ACHN (cell line): ENCODE measurements at regions not wholly inside any gene's neighbourhood (a gene's known extent, or its start where the extent isn't known, plus 50 kb on each side); places are given as distances from the start of the nearest gene placed in this dataset.
"Not testable (repeated sequence)": the region's sequence is repeated elsewhere in the genome, so short reads cannot be mapped to it uniquely, and the experiment has no call there.

Experiments
- DNase-seq: peaks from one replicate; pipeline ENCODE4 v3.0.0-alpha.2; 2015
- in situ Hi-C: cut with HindIII; loops from 2 replicates; pipeline ENCODE4 v1.10.0; 2017; ENCODE audit warnings: low sequenced_read_pairs, low pct_ligation_motif_present, low pct_unique_long_range_greater_than_20kb

GRCh38 chr2:89756616-89757015, 1065.1 kb downstream of the RPIA start:
- DNase-seq, in situ Hi-C loops: not testable (repeated sequence)

DNA sequence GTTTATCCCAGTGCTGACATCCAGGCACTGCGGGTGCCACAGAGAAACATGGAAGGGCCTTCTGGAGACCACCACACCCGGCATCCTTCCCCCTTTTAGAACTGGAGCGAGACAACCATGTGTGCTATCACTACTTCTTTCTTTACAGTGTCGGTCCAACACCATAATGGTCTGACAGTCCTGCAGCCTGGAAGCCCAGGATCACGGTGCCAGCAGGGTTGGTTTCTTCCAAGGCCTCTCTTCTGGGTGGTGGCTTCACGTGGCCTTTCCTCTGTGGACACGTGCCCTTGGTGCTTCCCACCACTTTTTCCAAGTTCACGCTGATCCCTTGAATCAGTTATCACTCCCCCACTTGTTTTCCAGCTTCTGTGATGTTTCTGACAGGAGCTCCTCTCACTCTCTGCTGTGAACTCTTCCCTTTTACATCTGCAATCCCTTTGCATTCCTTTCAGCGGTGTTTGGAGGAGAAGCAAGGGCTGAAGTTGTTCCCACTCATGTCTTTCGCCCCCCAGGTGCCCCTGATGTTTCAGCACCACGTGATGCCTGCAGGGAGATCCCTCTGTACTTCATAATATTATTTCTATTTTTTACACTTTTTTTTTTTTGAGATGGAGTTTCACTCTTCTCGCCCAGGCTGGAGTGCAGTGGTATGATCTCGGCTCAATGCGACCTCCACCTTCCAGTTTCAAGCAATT, 1067.0 kb downstream of the RPIA start:
- in situ Hi-C loops, DNase-seq: not testable (repeated sequence)

DNA sequence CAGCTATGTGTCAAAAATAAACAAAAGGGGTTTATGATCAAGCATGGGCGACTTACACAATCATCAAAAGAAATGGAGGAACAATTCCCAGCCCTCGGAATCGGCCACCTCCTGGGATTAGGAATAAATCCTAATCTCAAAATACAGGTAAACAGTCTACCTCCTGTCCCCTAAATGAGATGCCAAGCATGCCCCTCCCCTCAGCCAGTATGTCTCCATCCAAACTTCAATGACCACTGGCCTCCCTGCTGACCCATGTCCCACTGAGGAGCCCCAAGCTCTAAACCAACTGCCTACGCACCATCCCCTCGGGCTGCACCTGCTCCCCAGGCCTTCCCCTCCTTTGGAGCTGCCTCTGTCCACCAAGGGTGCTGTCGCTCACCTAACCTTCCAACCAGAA, 1069.3 kb downstream of the RPIA start:
- DNase-seq, in situ Hi-C loops: not testable (repeated sequence)

DNA sequence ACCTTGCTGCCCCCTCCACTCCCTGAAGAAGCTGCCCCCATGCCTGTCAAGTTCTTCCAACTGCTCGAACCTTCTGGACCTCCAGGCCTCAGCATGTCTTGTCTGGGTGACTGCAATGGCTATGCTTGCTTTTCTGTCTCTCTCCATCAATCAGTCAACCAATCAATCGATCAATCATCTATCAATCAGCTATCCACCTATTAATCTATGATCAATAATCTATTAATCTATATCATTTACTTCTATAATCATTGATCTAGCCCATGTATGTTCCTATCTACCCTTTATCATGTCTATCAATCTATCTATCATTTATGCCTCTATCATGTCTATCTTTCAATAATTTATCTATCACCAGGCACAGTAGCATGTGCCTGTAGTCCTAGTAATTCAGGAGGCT, 1069.7 kb downstream of the RPIA start:
- DNase-seq, in situ Hi-C loops: not testable (repeated sequence)

DNA sequence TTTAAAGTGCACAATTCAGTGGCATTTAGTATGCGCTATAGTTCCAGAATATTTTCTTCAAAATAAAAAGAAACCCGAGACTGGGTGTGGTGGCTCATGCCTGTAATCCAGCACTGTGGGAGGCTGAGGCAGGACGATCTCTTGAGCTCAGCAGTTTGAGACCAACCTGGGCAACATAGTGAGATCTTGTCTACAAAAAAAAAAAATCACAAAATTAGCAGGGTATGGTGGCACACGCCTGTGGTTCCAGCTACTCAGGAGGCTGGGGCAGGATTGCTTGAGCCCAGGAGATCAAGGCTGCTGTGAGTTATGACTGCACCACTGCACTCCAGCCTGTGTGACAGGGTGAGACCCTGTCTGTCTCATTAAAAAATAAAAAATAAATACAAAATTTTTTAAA, 1070.4 kb downstream of the RPIA start:
- DNase-seq, in situ Hi-C loops: not testable (repeated sequence)

DNA sequence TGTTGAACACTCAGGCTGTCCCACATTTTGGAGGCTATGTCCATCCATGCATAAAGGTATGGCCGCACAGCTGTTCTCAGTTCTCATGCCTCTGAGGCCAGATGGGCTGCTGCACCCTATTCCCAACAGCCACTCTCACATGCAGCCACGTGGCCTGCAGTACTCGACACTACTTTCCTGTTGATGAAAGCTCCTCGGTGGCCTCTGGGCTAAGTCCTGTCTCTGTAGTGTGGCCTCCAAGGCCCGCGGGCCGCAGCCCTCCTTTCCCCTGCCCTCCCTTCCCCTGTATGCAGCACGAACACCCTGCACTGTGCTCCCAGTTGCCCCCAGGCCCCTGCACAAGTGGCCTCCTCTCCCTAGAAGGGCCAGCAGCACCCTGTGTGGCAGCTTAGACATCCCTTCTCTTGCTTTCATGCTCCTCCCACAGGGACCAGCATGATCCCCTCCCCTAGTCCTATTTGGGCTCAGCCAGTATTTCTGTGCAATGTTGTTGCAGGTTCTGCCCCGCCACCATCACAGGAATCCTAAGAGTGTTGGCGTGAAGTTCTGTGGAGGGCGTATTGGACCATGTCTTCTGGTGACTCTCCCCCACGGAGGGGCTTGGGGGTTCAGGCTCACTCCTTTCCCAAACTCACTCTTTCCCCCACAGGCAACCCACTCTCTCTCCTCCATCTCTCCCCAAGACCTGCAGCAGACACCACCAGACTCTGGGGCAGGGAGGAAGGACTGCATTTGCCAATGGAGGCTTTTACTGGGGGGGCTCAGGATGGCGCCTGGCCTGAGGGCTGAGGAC, 1071.2 kb downstream of the RPIA start:
- DNase-seq, in situ Hi-C loops: not testable (repeated sequence)

GRCh38 chr2:89763254-89763580, 1071.7 kb downstream of the RPIA start:
- DNase-seq, result no peak
- in situ Hi-C loops, result no loop called here

GRCh38 chr2:89763581-89764485, 1072.4 kb downstream of the RPIA start:
- DNase-seq, result no peak
- in situ Hi-C loops, result no loop called here

- DNase-seq, in situ Hi-C loops: not testable (repeated sequence)
These were observed 1073.3 kb downstream of the RPIA start for GRCh38 chr2:89764571-89765360.

GRCh38 chr2:89765361-89765718, 1073.9 kb downstream of the RPIA start:
- DNase-seq, in situ Hi-C loops: not testable (repeated sequence)

DNA sequence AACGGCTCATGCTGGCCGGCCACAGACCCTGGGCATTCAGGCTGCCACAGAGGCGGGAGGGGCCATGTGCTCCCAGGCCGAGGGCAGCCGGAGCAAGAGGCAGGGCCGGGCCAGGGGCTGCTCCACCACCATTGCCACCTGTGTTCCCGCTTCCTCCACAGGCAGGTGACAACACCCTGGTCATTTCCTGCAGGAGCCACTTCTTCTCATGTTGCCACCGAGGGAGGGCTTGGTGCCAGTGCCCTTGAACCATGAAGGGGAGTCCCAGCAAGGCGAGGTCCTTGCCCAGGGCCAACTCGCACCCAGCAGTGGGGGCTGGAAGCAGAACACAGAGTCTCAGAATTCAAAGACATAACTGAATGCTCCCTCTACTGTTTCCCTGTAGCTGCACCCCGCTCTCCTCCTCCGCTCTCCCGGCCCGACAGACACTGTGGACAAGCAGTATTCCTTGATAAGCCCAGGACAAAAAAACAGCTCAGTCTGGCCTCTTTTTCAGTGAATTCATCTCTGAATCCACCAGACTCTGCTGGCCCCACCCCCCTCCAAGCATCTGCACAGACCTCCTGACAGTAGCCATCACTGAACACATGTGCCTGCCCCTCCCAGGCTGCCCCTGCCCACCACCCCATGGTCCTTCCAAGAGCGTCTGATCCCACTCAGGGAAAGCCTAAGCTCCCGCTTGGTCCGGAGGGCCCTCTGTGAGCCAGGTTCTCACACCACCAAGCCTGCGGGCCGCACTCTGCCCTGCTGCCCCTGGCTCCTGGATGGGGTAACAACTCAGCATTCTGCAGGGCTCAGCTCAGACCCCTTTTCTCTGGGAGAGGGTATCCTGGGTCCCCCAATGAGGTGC, 1074.9 kb downstream of the RPIA start:
- in situ Hi-C loops, DNase-seq: not testable (repeated sequence)

DNA sequence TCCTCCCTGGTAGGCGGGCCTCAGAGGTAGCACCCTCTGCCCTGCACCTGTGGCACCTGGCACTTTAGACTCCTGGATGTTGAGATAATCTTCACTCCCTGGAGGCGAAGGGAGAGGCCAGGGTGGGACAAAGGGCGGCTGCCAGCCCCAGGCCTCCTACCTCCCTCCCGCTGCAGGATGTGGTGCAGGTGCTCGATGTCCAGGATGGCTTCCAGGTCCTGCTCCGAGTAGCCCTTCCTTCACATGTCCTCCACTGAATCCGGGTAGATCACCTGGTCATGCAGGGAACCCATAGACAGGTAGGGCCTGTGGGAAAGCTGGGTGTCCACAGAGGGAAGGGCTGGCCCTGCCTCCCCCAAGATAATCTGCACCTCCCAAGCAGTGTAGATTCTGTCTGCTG, 1075.6 kb downstream of the RPIA start:
- in situ Hi-C loops, DNase-seq: not testable (repeated sequence)

- DNase-seq, result no peak
- in situ Hi-C loops, result no loop called here
These were observed 1076.3 kb downstream of the RPIA start for GRCh38 chr2:89767572-89768435.

DNA sequence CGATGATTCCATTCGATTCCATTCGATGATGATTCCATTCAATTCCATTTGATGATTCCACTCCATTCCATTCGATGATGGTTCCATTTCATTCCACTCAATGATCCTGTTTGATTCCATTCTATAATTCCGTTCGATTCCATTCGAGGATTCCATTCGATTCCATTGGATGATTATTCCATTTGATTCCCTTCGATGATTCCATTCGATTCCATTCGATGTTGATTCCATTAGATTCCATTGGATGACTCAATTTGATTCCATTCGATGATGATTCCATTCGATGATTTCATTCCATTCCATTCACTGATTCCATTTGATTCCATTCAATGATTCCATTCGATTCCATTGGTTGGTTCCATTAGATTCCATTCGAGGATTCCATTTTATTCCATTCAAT, 1084.4 kb downstream of the RPIA start:
- DNase-seq, result no peak
- in situ Hi-C loops, result no loop called here

GRCh38 chr2:89780318-89780717, 1088.8 kb downstream of the RPIA start:
- in situ Hi-C loops, result no loop called here
- no peak for DNase-seq

DNA sequence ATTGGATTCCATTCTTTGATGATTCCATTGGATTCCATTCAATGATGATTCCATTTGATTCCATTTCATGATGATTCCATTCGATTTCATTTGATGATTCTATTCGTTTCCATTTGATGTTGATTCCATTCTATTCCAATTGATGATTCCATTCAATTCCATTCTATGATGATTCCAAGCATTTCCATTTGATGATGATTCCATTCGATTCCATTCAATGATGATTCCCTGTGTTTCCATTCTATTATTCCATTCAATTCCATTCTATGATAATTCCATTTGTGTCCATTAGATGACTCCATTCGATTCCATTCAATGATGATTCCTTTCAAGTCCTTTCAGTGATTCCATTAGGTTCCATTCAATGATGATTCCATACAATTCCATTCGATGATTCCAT, 1090.5 kb downstream of the RPIA start:
- in situ Hi-C loops, result no loop called here
- no peak for DNase-seq

DNA sequence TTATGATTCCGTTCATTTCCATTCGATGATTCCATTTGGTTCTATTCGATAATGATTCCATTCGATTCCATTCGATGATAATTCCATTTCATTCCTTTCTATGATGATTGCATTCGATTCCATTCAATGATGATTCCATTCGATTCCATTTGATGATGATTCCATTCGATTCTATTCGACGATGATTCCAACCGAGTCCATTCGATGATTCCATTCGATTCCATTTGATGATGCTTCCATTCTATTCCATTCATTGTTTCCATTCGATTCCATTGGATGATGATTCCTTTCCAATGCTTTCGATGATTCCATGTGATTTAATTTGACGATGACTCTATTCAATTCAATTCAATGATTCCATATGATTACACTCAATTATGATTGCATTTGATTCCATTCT, 1093.5 kb downstream of the RPIA start:
- no peak for DNase-seq
- in situ Hi-C loops, result no loop called here
